CD4-positive, alpha-beta T cell treated with Interleukin-15 for 1 hour (primary cell): ENCODE measurements at regions not wholly inside any gene's neighbourhood (a gene's known extent, or its start where the extent isn't known, plus 50 kb on each side); places are given as distances from the start of the nearest gene placed in this dataset.

Experiments
- DNase-seq: peaks from one replicate; pipeline ENCODE4 v3.0.0-alpha.2; 2020

- no peak for DNase-seq
Measured at GRCh38 chr5:99105216-99105615, 176.4 kb upstream of the CHD1 start.

GRCh38 chr5:99104538-99105132 lies 175.8 kb upstream of the CHD1 start:
- DNase-seq: no peak

- no peak for DNase-seq
Measured at GRCh38 chr5:99102073-99102697, 173.4 kb upstream of the CHD1 start.

- DNase-seq: no peak
Measured at GRCh38 chr5:99099691-99100090, 170.9 kb upstream of the CHD1 start.

- DNase-seq: no peak
Measured at GRCh38 chr5:99089822-99090549, 161.2 kb upstream of the CHD1 start.

- DNase-seq: no peak
Measured at GRCh38 chr5:99088309-99088708, 159.5 kb upstream of the CHD1 start.

- no peak for DNase-seq
Measured at GRCh38 chr5:99083197-99083596, 154.4 kb upstream of the CHD1 start.

GRCh38 chr5:99081711-99082110 lies 152.9 kb upstream of the CHD1 start:
- DNase-seq: no peak

- no peak for DNase-seq
Measured at GRCh38 chr5:99076723-99077640, 148.2 kb upstream of the CHD1 start.

- DNase-seq: no peak
Measured at GRCh38 chr5:99072846-99073245, 144.0 kb upstream of the CHD1 start.

- DNase-seq: no peak
Measured at GRCh38 chr5:99070822-99071221, 142.0 kb upstream of the CHD1 start.

- DNase-seq: no peak
Measured at GRCh38 chr5:99070362-99070761, 141.6 kb upstream of the CHD1 start.

GRCh38 chr5:99068944-99069650 lies 140.3 kb upstream of the CHD1 start:
- DNase-seq: no peak

GRCh38 chr5:99063737-99064136 lies 134.9 kb upstream of the CHD1 start:
- DNase-seq: no peak

GRCh38 chr5:99061711-99062110 lies 132.9 kb upstream of the CHD1 start:
- no peak for DNase-seq

- no peak for DNase-seq
Measured at GRCh38 chr5:99061299-99061698, 132.5 kb upstream of the CHD1 start.

GRCh38 chr5:99060306-99061261 lies 131.8 kb upstream of the CHD1 start:
- peak; percentile 76 for DNase-seq

GRCh38 chr5:99059685-99060084 lies 130.9 kb upstream of the CHD1 start:
- DNase-seq: no peak

- DNase-seq: no peak
Measured at GRCh38 chr5:99058466-99058865, 129.7 kb upstream of the CHD1 start.

GRCh38 chr5:99054972-99055371 lies 126.2 kb upstream of the CHD1 start:
- DNase-seq: no peak

- DNase-seq: no peak
Measured at GRCh38 chr5:99045871-99046270, 117.1 kb upstream of the CHD1 start.
